Tibial nerve (tissue), 4 donors: ENCODE measurements at regions not wholly inside any gene's neighbourhood (a gene's known extent, or its start where the extent isn't known, plus 50 kb on each side); places are given as distances from the start of the nearest gene placed in this dataset.

Experiments used
- DNase-seq, 2 donors: peaks; one replicate each; pipeline ENCODE4 v3.0.0-alpha.2; 2019; ENCODE audit warnings: low spot score in 2 of 2
- H3K27ac ChIP-seq, 4 donors: fragments of 200-600 bp; sonication (generic) in 3 of 4; one replicate each; pipeline ENCODE4 v1.5.1; 2017 to 2019; ENCODE audit warnings: mild to moderate bottlenecking in 1 of 4
- H3K27me3 ChIP-seq, 2 donors: fragments of 200-600 bp; sonication (generic) in 1 of 2; one replicate each; pipeline versions ENCODE4 v1.5.1 to v1.6.0; 2017 to 2019
- H3K36me3 ChIP-seq, 3 donors: fragments of 200-600 bp; sonication (generic); one replicate each; pipeline ENCODE4 v1.5.1; 2018 to 2019
- H3K4me1 ChIP-seq, 4 donors: fragments of 200-600 bp; sonication (generic) in 3 of 4; one replicate each; pipeline ENCODE4 v1.5.1; 2017 to 2019
- H3K4me3 ChIP-seq, 4 donors: fragments of 200-600 bp; sonication (generic) in 3 of 4; one replicate each; pipeline ENCODE4 v1.5.1; 2017 to 2019; ENCODE audit warnings: mild to moderate bottlenecking in 1 of 4, moderate library complexity in 1 of 4
- H3K9me3 ChIP-seq, 4 donors: fragments of 200-600 bp; sonication (generic) in 3 of 4; one replicate each; pipeline ENCODE4 v1.5.1; 2017 to 2019
- CTCF ChIP-seq, 5 experiments: fragments of 200-600 bp in 3 of 5; fragments of 450-650 bp in 2 of 5; sonication (generic) in 3 of 5; IDR thresholded peaks; one replicate each; pipeline ENCODE4 v1.5.1; 2016 to 2019; ENCODE audit warnings: antibody characterized with exemption in 5 of 5, mild to moderate bottlenecking in 3 of 5, moderate library complexity in 2 of 5
- EP300 ChIP-seq, 2 donors: sonication (generic); formaldehyde crosslinking; IDR thresholded peaks; one replicate each; pipeline ENCODE4 v1.6.1; 2017; ENCODE audit warnings: antibody characterized with exemption in 2 of 2, mild to moderate bottlenecking in 1 of 2
- POLR2A ChIP-seq, 2 donors: fragments of 450-650 bp; IDR thresholded peaks; one replicate each; pipeline ENCODE4 v1.6.1; 2017; ENCODE audit warnings: antibody characterized with exemption in 2 of 2, mild to moderate bottlenecking in 2 of 2, moderate library complexity in 2 of 2
- WGBS, 2 donors: methylation state at CpG; one replicate each; pipeline ENCODE4 v1.1.5; 2018; 5-methylcytosine and 5-hydroxymethylcytosine counted together

GRCh38 chr7:159227433-159227832 lies 82.8 kb upstream of the VIPR2 start:
- Histone ChIP-seq H3K9me3 (no peaks in the 10 kb centered on the region), H3K27me3 (no peaks in the 10 kb centered on the region), H3K4me1 (no peaks in the 10 kb centered on the region), H3K36me3 (no peaks in the 10 kb centered on the region), H3K27ac (no peak overlapping the region), H3K4me3 (no peak overlapping the region)
- DNase-seq, result no peak
- 69 to 71% methylated on average over 5 of the region's 5 CpGs for WGBS, 2 donors
- TF ChIP-seq CTCF (IDR thresholded peaks at IDR 0.05) (no peak), EP300 (IDR thresholded peaks at IDR 0.05) (no peak), POLR2A (IDR thresholded peaks at IDR 0.05) (no peak)

GRCh38 chr7:159226011-159226702 lies 81.5 kb upstream of the VIPR2 start:
- H3K36me3 ChIP-seq, result no peaks in the 10 kb centered on the region
- TF ChIP-seq CTCF (IDR thresholded peaks at IDR 0.05) (no peak), EP300 (IDR thresholded peaks at IDR 0.05) (no peak), POLR2A (IDR thresholded peaks at IDR 0.05) (no peak)
- H3K27ac ChIP-seq, result no peak overlapping the region
- H3K9me3 ChIP-seq, result no peaks in the 10 kb centered on the region
- H3K4me3 ChIP-seq, result no peak overlapping the region
- no peak for DNase-seq
- no peaks in the 10 kb centered on the region for H3K4me1 ChIP-seq
- 74 to 91% methylated on average over 6 of the region's 6 CpGs for WGBS, 2 donors
- H3K27me3 ChIP-seq, result no peaks in the 10 kb centered on the region

DNA sequence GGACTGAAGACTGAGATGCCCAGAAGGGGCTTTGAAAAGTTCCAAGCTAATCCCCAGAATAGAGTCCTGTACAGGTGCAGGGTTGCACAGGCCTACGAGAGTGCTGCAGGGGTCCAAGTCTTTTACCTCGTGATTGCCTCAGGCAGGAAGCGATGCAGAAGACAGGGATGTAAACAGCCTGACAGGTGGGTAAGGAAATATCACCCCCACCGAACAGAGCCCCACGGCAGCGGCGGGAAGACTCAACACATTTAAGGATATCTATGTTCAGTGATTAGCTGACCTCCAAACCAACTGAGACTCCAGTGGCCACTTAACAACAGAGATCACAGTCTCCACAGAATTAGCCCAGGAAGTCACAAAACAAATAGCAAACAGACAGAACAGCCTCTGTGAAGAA lies 73.9 kb upstream of the VIPR2 start:
- no peak overlapping the region for H3K27ac ChIP-seq
- DNase-seq, result no peak
- no peaks in the 10 kb centered on the region for H3K36me3 ChIP-seq
- H3K4me1 ChIP-seq, result no peaks in the 10 kb centered on the region
- no peaks in the 10 kb centered on the region for H3K9me3 ChIP-seq
- no peak overlapping the region for H3K4me3 ChIP-seq
- H3K27me3 ChIP-seq, result no peaks in the 10 kb centered on the region
- WGBS, 2 donors, result 52 to 66% methylated on average over 7 of the region's 7 CpGs
- TF ChIP-seq POLR2A (IDR thresholded peaks at IDR 0.05) (no peak), CTCF (IDR thresholded peaks at IDR 0.05) (no peak), EP300 (IDR thresholded peaks at IDR 0.05) (no peak)

DNA sequence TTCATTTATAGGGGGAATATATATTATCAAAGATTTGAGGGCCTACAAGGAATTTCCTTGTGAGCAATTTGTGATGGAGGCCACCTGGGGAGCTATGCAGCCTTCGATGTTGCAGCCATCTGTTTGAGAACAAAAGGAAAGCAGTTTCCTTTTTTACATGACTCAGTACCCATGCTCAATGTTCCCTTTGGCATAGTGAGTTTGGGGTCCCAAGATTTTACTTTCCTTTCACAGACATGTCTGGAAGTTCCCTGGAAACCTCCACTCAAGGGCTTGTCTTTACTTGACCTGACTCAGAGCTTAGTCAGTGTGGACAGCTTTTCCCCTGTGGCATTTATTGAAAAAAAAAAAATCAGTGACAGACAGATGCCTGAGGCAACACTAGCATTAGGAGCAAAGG lies 73.5 kb upstream of the VIPR2 start:
- Histone ChIP-seq H3K9me3 (no peaks in the 10 kb centered on the region), H3K4me1 (no peaks in the 10 kb centered on the region), H3K4me3 (no peak overlapping the region), H3K27ac (no peak overlapping the region), H3K27me3 (no peaks in the 10 kb centered on the region), H3K36me3 (no peaks in the 10 kb centered on the region)
- no peak for TF ChIP-seq EP300 (IDR thresholded peaks at IDR 0.05)
- no peak for TF ChIP-seq POLR2A (IDR thresholded peaks at IDR 0.05)
- TF ChIP-seq CTCF (IDR thresholded peaks at IDR 0.05), result no peak
- DNase-seq, result no peak
- WGBS, 2 donors, result 46 to 67% methylated on average over 1 of the region's 1 CpG

DNA sequence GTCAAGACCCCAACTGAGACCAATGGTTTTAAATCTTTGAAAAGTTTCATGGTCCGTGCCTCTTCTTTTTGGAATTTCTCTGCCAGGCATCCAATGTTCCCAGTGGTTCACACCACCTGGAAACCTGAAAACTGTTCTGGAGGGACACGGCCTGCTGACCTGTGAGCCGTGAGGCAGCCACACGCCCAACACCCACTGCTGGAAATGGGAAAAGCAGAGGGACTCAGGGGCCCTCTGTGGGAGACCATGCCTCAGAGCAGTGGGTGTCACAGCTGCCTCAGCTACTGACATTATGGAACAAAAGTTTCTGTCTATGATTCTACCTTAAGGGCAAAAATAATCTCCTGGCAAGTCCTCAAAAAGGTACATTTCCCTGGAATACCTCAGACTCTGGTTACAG lies 70.4 kb upstream of the VIPR2 start:
- Histone ChIP-seq H3K4me1 (peaks cover 0 to 15% (median 0%) of the 10 kb centered on the region in 4 donors), H3K27ac (no peak overlapping the region), H3K9me3 (no peaks in the 10 kb centered on the region), H3K36me3 (no peaks in the 10 kb centered on the region), H3K4me3 (no peak overlapping the region), H3K27me3 (no peaks in the 10 kb centered on the region)
- no peak for DNase-seq
- TF ChIP-seq POLR2A (IDR thresholded peaks at IDR 0.05), result no peak
- WGBS, 2 donors, result 78 to 92% methylated on average over 4 of the region's 4 CpGs

- H3K27ac ChIP-seq, result no peak overlapping the region
- H3K4me3 ChIP-seq, result no peak overlapping the region
- no peaks in the 10 kb centered on the region for H3K9me3 ChIP-seq
- no peak for TF ChIP-seq EP300 (IDR thresholded peaks at IDR 0.05)
- TF ChIP-seq CTCF (IDR thresholded peaks at IDR 0.05), result no peak
- TF ChIP-seq POLR2A (IDR thresholded peaks at IDR 0.05), result no peak
- no peaks in the 10 kb centered on the region for H3K36me3 ChIP-seq
- no peak for DNase-seq
- WGBS, 2 donors, result 77 to 80% methylated on average over 2 of the region's 2 CpGs
- no peaks in the 10 kb centered on the region for H3K27me3 ChIP-seq
- H3K4me1 ChIP-seq, result peaks cover 0 to 15% (median 0%) of the 10 kb centered on the region in 4 donors
Observed at GRCh38 chr7:159213253-159213652, 68.6 kb upstream of the VIPR2 start.
